Activated CD4-positive, alpha-beta memory T cell treated with anti-CD3 and anti-CD28 coated beads for 36 hours (primary cell): ENCODE measurements at regions not wholly inside any gene's neighbourhood (a gene's known extent, or its start where the extent isn't known, plus 50 kb on each side); places are given as distances from the start of the nearest gene placed in this dataset.

ENCODE experiments used
- CTCF ChIA-PET: fragments of 350-600 bp; sonication (Branson Sonifier 250); formaldehyde crosslinking; loops from one replicate; lab custom pipeline; 2021; ENCODE audit warnings: antibody characterized with exemption, inconsistent platforms; lab: Charles Lee
- POLR2A ChIA-PET: fragments of 350-600 bp; sonication (Branson Sonifier 250); formaldehyde crosslinking; loops from one replicate; lab custom pipeline; 2021; ENCODE audit warnings: antibody characterized with exemption; lab: Charles Lee
- DNase-seq: peaks from one replicate; pipeline ENCODE4 v3.0.0-alpha.2; 2020
- H3K27ac Mint-ChIP-seq: one replicate; pipeline ENCODE4 v1.8.0; 2021; ENCODE audit warnings: mixed read lengths
- H3K27me3 Mint-ChIP-seq: one replicate; pipeline ENCODE4 v1.8.0; 2021; ENCODE audit warnings: mixed read lengths
- H3K36me3 Mint-ChIP-seq: one replicate; pipeline ENCODE4 v1.8.0; 2021; ENCODE audit warnings: mixed read lengths
- H3K4me1 Mint-ChIP-seq: one replicate; pipeline ENCODE4 v1.8.0; 2021; ENCODE audit warnings: low read depth, mixed read lengths
- H3K4me3 Mint-ChIP-seq: one replicate; pipeline ENCODE4 v1.8.0; 2021; ENCODE audit warnings: mild to moderate bottlenecking, mixed read lengths
- H3K9me3 Mint-ChIP-seq: one replicate; pipeline ENCODE4 v1.8.0; 2021; ENCODE audit warnings: mixed read lengths
- intact Hi-C: fragments of 100-400 bp; cut with micrococcal nuclease; formaldehyde crosslinking; loops from one replicate; pipeline ENCODE4 v1.15.1; 2023

GRCh38 chr1:227470688-227471087, 92.7 kb upstream of the ZNF678 start:
- Mint-ChIP-seq H3K4me1 (no peaks in the 10 kb centered on the region), H3K4me3 (no peak overlapping the region), H3K36me3 (no peaks in the 10 kb centered on the region), H3K9me3 (peaks cover 5% of the 10 kb centered on the region), H3K27me3 (peaks cover 13% of the 10 kb centered on the region), H3K27ac (no peak overlapping the region)
- ChIA-PET POLR2A (no interaction called here), CTCF (no interaction called here)
- no peak for DNase-seq
- intact Hi-C loops = no loop called here

- no peak for DNase-seq
- peaks cover 5% of the 10 kb centered on the region for H3K9me3 Mint-ChIP-seq
- POLR2A ChIA-PET = no interaction called here
- H3K27ac Mint-ChIP-seq = no peak overlapping the region
- no peaks in the 10 kb centered on the region for H3K36me3 Mint-ChIP-seq
- H3K27me3 Mint-ChIP-seq = peaks cover 7% of the 10 kb centered on the region
- no peak overlapping the region for H3K4me3 Mint-ChIP-seq
- intact Hi-C loops = no loop called here
- no peaks in the 10 kb centered on the region for H3K4me1 Mint-ChIP-seq
- CTCF ChIA-PET = no interaction called here
These were observed 93.6 kb upstream of the ZNF678 start for GRCh38 chr1:227469708-227470107.

GRCh38 chr1:227466039-227466645, 97.2 kb upstream of the ZNF678 start:
- POLR2A ChIA-PET = no interaction called here
- H3K27me3 Mint-ChIP-seq = peaks cover 5% of the 10 kb centered on the region
- H3K4me3 Mint-ChIP-seq = no peak overlapping the region
- no peaks in the 10 kb centered on the region for H3K4me1 Mint-ChIP-seq
- no peak for DNase-seq
- H3K27ac Mint-ChIP-seq = no peak overlapping the region
- intact Hi-C loops = no loop called here
- H3K36me3 Mint-ChIP-seq = no peaks in the 10 kb centered on the region
- peaks cover 5% of the 10 kb centered on the region for H3K9me3 Mint-ChIP-seq
- CTCF ChIA-PET = interaction anchor here (0.7 kb wide), 1 partner anchor 34 kb away, joined by 4 read pairs; no protein-coding TSS in a partner anchor

GRCh38 chr1:227465256-227465655, 98.1 kb upstream of the ZNF678 start:
- CTCF ChIA-PET = interaction anchor here (0.7 kb wide), 1 partner anchor 35 kb away, joined by 4 read pairs; no protein-coding TSS in a partner anchor
- intact Hi-C loops = no loop called here
- Mint-ChIP-seq H3K9me3 (peaks cover 3% of the 10 kb centered on the region), H3K27ac (no peak overlapping the region), H3K36me3 (no peaks in the 10 kb centered on the region), H3K4me3 (no peak overlapping the region), H3K4me1 (no peaks in the 10 kb centered on the region), H3K27me3 (peaks cover 1% of the 10 kb centered on the region)
- POLR2A ChIA-PET = no interaction called here
- no peak for DNase-seq

GRCh38 chr1:227459977-227460376, 103.4 kb upstream of the ZNF678 start:
- CTCF ChIA-PET = no interaction called here
- intact Hi-C loops = no loop called here
- Mint-ChIP-seq H3K4me1 (no peaks in the 10 kb centered on the region), H3K36me3 (no peaks in the 10 kb centered on the region), H3K27me3 (peaks cover 8% of the 10 kb centered on the region), H3K27ac (no peak overlapping the region), H3K4me3 (no peak overlapping the region), H3K9me3 (no peaks in the 10 kb centered on the region)
- POLR2A ChIA-PET = no interaction called here
- DNase-seq = no peak

GRCh38 chr1:227459326-227459841, 104.0 kb upstream of the ZNF678 start:
- Mint-ChIP-seq H3K27me3 (peaks cover 8% of the 10 kb centered on the region), H3K9me3 (no peaks in the 10 kb centered on the region), H3K27ac (no peak overlapping the region), H3K4me3 (no peak overlapping the region), H3K36me3 (no peaks in the 10 kb centered on the region), H3K4me1 (no peaks in the 10 kb centered on the region)
- DNase-seq = no peak
- POLR2A ChIA-PET = no interaction called here
- CTCF ChIA-PET = interaction anchor here (0.6 kb wide), 1 partner anchor 340 kb away, joined by 3 read pairs; no protein-coding TSS in a partner anchor
- intact Hi-C loops = no loop called here

- no peak for DNase-seq
- Mint-ChIP-seq H3K27me3 (peaks cover 18% of the 10 kb centered on the region), H3K9me3 (no peaks in the 10 kb centered on the region), H3K27ac (no peak overlapping the region), H3K4me1 (no peaks in the 10 kb centered on the region), H3K36me3 (no peaks in the 10 kb centered on the region), H3K4me3 (no peak overlapping the region)
- POLR2A ChIA-PET = no interaction called here
- CTCF ChIA-PET = no interaction called here
- intact Hi-C loops = no loop called here
These were observed 108.7 kb upstream of the ZNF678 start for GRCh38 chr1:227454686-227455085.

- H3K9me3 Mint-ChIP-seq = no peaks in the 10 kb centered on the region
- H3K27ac Mint-ChIP-seq = no peak overlapping the region
- ChIA-PET POLR2A (no interaction called here), CTCF (no interaction called here)
- no peak for DNase-seq
- no peaks in the 10 kb centered on the region for H3K36me3 Mint-ChIP-seq
- H3K27me3 Mint-ChIP-seq = peaks cover 21% of the 10 kb centered on the region
- H3K4me3 Mint-ChIP-seq = no peak overlapping the region
- no peaks in the 10 kb centered on the region for H3K4me1 Mint-ChIP-seq
- intact Hi-C loops = no loop called here
These were observed 109.6 kb upstream of the ZNF678 start for GRCh38 chr1:227453631-227454355.

GRCh38 chr1:227451954-227452353, 111.4 kb upstream of the ZNF678 start:
- no peaks in the 10 kb centered on the region for H3K36me3 Mint-ChIP-seq
- no peak overlapping the region for H3K4me3 Mint-ChIP-seq
- no peaks in the 10 kb centered on the region for H3K9me3 Mint-ChIP-seq
- CTCF ChIA-PET = no interaction called here
- no peak overlapping the region for H3K27ac Mint-ChIP-seq
- POLR2A ChIA-PET = no interaction called here
- DNase-seq = no peak
- peaks cover 32% of the 10 kb centered on the region for H3K27me3 Mint-ChIP-seq
- no peaks in the 10 kb centered on the region for H3K4me1 Mint-ChIP-seq
- intact Hi-C loops = no loop called here

GRCh38 chr1:227451057-227451456, 112.3 kb upstream of the ZNF678 start:
- no peaks in the 10 kb centered on the region for H3K9me3 Mint-ChIP-seq
- no peak overlapping the region for H3K4me3 Mint-ChIP-seq
- H3K27me3 Mint-ChIP-seq = peaks cover 28% of the 10 kb centered on the region
- no peak for DNase-seq
- H3K27ac Mint-ChIP-seq = no peak overlapping the region
- intact Hi-C loops = no loop called here
- no peaks in the 10 kb centered on the region for H3K4me1 Mint-ChIP-seq
- CTCF ChIA-PET = no interaction called here
- no peaks in the 10 kb centered on the region for H3K36me3 Mint-ChIP-seq
- POLR2A ChIA-PET = no interaction called here

- H3K27ac Mint-ChIP-seq = no peak overlapping the region
- intact Hi-C loops = no loop called here
- no peaks in the 10 kb centered on the region for H3K4me1 Mint-ChIP-seq
- ChIA-PET CTCF (no interaction called here), POLR2A (no interaction called here)
- peaks cover 28% of the 10 kb centered on the region for H3K27me3 Mint-ChIP-seq
- no peak overlapping the region for H3K4me3 Mint-ChIP-seq
- DNase-seq = no peak
- no peaks in the 10 kb centered on the region for H3K9me3 Mint-ChIP-seq
- no peaks in the 10 kb centered on the region for H3K36me3 Mint-ChIP-seq
These were observed 112.9 kb upstream of the ZNF678 start for GRCh38 chr1:227450489-227450888.

- Mint-ChIP-seq H3K4me3 (no peak overlapping the region), H3K4me1 (no peaks in the 10 kb centered on the region), H3K27me3 (peaks cover 28% of the 10 kb centered on the region), H3K36me3 (no peaks in the 10 kb centered on the region), H3K9me3 (no peaks in the 10 kb centered on the region), H3K27ac (no peak overlapping the region)
- DNase-seq = no peak
- ChIA-PET CTCF (interaction anchor here (0.6 to 1.9 kb wide), 4 partner anchors 10 to 837 kb away, joined by 3 to 5 read pairs (median 4); no protein-coding TSS in a partner anchor), POLR2A (interaction anchor here (0.7 kb wide), 1 partner anchor 510 kb away, joined by 3 read pairs; the partner anchor contains the start of gene COQ8A)
- intact Hi-C loops = loop anchor here (10.0 kb wide), 1 partner anchor 825 kb away; no protein-coding TSS in a partner anchor
These were observed 113.5 kb upstream of the ZNF678 start for GRCh38 chr1:227449741-227450441.
